Activated B cell treated with CpG ODN at 0.5 μM for 24 hours (primary cell): ENCODE measurements at regions not wholly inside any gene's neighbourhood (a gene's known extent, or its start where the extent isn't known, plus 50 kb on each side); places are given as distances from the start of the nearest gene placed in this dataset.

ENCODE experiments used
- ATAC-seq: fragments of 200-7000 bp; cut with Tn5 transposase; one replicate; pipeline ENCODE4 v1.10.0; 2021; ENCODE audit warnings: low read depth, mild to moderate bottlenecking, moderate library complexity
- CTCF ChIA-PET: fragments of 350-600 bp; sonication (Branson Sonifier 250); formaldehyde crosslinking; loops from one replicate; lab custom pipeline; 2021; ENCODE audit warnings: antibody characterized with exemption; lab: Charles Lee
- POLR2A ChIA-PET: fragments of 350-600 bp; sonication (Branson Sonifier 250); formaldehyde crosslinking; loops from one replicate; lab custom pipeline; 2021; ENCODE audit warnings: antibody characterized with exemption; lab: Charles Lee
- DNase-seq: peaks from one replicate; pipeline ENCODE4 v3.0.0; 2022
- H3K27ac Mint-ChIP-seq: one replicate; pipeline ENCODE4 v1.8.0; 2020; ENCODE audit warnings: mixed read lengths
- H3K27me3 Mint-ChIP-seq: one replicate; pipeline ENCODE4 v1.8.0; 2021; ENCODE audit warnings: mixed read lengths
- H3K36me3 Mint-ChIP-seq: one replicate; pipeline ENCODE4 v1.8.0; 2021; ENCODE audit warnings: low read depth, mixed read lengths
- H3K4me1 Mint-ChIP-seq: one replicate; pipeline ENCODE4 v1.8.0; 2021; ENCODE audit warnings: mixed read lengths
- H3K4me3 Mint-ChIP-seq: one replicate; pipeline ENCODE4 v1.8.0; 2020; ENCODE audit warnings: mild to moderate bottlenecking, mixed read lengths
- H3K9me3 Mint-ChIP-seq: one replicate; pipeline ENCODE4 v1.8.0; 2020; ENCODE audit warnings: mixed read lengths
- CTCF ChIP-seq: fragments of 200-600 bp; IDR thresholded peaks from one replicate; pipeline ENCODE4 v1.8.0; 2022; ENCODE audit warnings: antibody characterized with exemption, mild to moderate bottlenecking
- intact Hi-C: fragments of 100-400 bp; cut with micrococcal nuclease; formaldehyde crosslinking; loops from one replicate; pipeline ENCODE4 v1.15.1; 2024

GRCh38 chr9:107176436-107177151 lies 106.5 kb upstream of the RAD23B start:
- ATAC-seq = no peak
- H3K9me3 Mint-ChIP-seq = peaks cover 2% of the 10 kb centered on the region
- H3K27ac Mint-ChIP-seq = no peak overlapping the region
- TF ChIP-seq CTCF = no peak
- DNase-seq = no peak
- ChIA-PET CTCF (no interaction called here), POLR2A (no interaction called here)
- no peaks in the 10 kb centered on the region for H3K36me3 Mint-ChIP-seq
- H3K27me3 Mint-ChIP-seq = peaks cover 34% of the 10 kb centered on the region
- no peak overlapping the region for H3K4me3 Mint-ChIP-seq
- intact Hi-C loops = loop anchor here (10.0 kb wide), 1 partner anchor 1588 kb away; no protein-coding TSS in a partner anchor
- no peaks in the 10 kb centered on the region for H3K4me1 Mint-ChIP-seq

DNA sequence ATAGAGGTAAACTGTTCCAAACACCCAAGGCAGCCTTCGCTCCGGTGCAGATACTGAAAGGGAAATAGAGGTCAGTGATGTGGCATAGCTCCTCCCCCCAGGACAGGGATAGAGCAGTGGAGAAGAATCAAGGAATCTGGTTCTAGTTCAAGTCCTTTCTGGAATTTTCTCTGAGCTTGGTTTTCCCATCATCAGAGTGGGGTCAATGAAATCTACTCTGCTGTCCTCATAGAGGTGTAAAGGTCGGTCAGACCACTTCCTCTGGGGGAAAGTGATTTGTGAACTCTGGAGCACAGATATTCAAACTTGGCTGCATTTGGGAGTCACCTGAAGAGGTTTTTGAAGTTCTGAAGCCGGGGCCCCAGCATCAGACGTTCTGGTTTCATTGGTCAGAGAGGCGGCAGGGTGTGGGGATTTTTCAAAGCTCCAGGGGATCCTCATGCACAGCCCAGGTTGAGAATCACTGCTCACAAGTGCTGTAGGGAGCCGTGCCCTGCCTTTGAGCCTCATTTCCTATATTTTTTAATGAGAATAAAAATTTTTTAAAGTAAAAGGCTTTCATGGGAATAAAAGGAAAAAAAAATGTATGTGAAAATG lies 105.7 kb upstream of the RAD23B start:
- TF ChIP-seq CTCF = no peak
- ChIA-PET CTCF (interaction anchor here (0.9 kb wide), 1 partner anchor 19 kb away, joined by 4 read pairs; no protein-coding TSS in a partner anchor), POLR2A (no interaction called here)
- no peak overlapping the region for H3K27ac Mint-ChIP-seq
- no peaks in the 10 kb centered on the region for H3K36me3 Mint-ChIP-seq
- no peak overlapping the region for H3K4me3 Mint-ChIP-seq
- DNase-seq (no peak), ATAC-seq (no peak)
- peaks cover 4% of the 10 kb centered on the region for H3K9me3 Mint-ChIP-seq
- peaks cover 35% of the 10 kb centered on the region for H3K27me3 Mint-ChIP-seq
- intact Hi-C loops = loop anchor here (10.0 kb wide), 1 partner anchor 1587 kb away; no protein-coding TSS in a partner anchor
- no peaks in the 10 kb centered on the region for H3K4me1 Mint-ChIP-seq

DNA sequence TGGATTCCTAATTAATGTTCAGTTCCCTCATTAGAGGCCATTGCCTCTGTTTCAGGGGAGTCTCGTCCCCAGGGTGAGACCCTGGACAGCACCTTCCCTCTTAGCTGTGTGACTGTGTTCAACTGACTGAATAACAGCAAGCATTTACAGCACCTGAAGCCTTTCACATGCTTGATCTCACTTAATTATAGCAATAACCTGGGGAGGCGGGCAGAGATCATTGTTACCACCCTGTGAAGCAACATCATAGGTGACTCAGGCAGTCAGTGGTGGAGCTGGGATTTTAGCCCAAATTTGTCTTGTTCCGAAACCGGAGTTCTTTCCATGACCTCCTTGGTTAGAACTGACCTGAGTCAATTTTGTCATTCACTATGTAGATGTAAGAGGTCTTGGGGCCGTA lies 105.2 kb upstream of the RAD23B start:
- H3K4me1 Mint-ChIP-seq = no peaks in the 10 kb centered on the region
- TF ChIP-seq CTCF = no peak
- no peak for ATAC-seq
- DNase-seq = no peak
- no peaks in the 10 kb centered on the region for H3K36me3 Mint-ChIP-seq
- ChIA-PET POLR2A (no interaction called here), CTCF (interaction anchor here (0.9 kb wide), 1 partner anchor 19 kb away, joined by 4 read pairs; no protein-coding TSS in a partner anchor)
- H3K27me3 Mint-ChIP-seq = peaks cover 36% of the 10 kb centered on the region
- intact Hi-C loops = loop anchor here (10.0 kb wide), 1 partner anchor 1587 kb away; no protein-coding TSS in a partner anchor
- H3K27ac Mint-ChIP-seq = no peak overlapping the region
- peaks cover 6% of the 10 kb centered on the region for H3K9me3 Mint-ChIP-seq
- no peak overlapping the region for H3K4me3 Mint-ChIP-seq

DNA sequence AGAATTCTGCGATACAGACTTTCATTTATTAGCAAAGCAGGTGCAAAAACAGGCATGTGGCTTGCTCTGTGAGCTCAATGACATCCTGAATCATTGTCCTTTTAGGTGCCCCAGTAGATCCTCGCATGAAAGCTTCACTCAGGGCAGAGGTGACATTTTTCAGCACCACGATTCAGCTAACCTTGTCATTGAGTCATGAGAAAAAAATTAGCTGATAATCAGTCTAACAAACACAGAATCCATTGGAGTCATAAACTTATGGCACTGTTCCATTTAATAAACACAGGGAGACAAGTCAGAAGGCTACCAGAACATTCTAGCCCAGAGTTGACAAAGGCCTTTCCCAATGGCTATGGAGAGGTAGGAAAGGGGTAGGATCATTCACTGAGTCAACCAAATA lies 104.8 kb upstream of the RAD23B start:
- H3K27ac Mint-ChIP-seq = no peak overlapping the region
- ATAC-seq (no peak), DNase-seq (no peak)
- CTCF ChIA-PET = interaction anchor here (0.9 kb wide), 1 partner anchor 20 kb away, joined by 4 read pairs; no protein-coding TSS in a partner anchor
- H3K9me3 Mint-ChIP-seq = peaks cover 10% of the 10 kb centered on the region
- POLR2A ChIA-PET = no interaction called here
- TF ChIP-seq CTCF = no peak
- H3K4me3 Mint-ChIP-seq = no peak overlapping the region
- intact Hi-C loops = loop anchor here (10.0 kb wide), 1 partner anchor 1587 kb away; no protein-coding TSS in a partner anchor
- H3K4me1 Mint-ChIP-seq = no peaks in the 10 kb centered on the region
- H3K27me3 Mint-ChIP-seq = peaks cover 40% of the 10 kb centered on the region
- peaks cover 4% of the 10 kb centered on the region for H3K36me3 Mint-ChIP-seq

GRCh38 chr9:107180206-107180605 lies 102.9 kb upstream of the RAD23B start:
- POLR2A ChIA-PET = no interaction called here
- Mint-ChIP-seq H3K27me3 (peaks cover 40% of the 10 kb centered on the region), H3K27ac (no peak overlapping the region), H3K4me3 (no peak overlapping the region), H3K4me1 (no peaks in the 10 kb centered on the region), H3K36me3 (peaks cover 4% of the 10 kb centered on the region), H3K9me3 (peaks cover 17% of the 10 kb centered on the region)
- no peak for ATAC-seq
- CTCF ChIA-PET = interaction anchor here (1.1 kb wide), 1 partner anchor 10 kb away, joined by 3 read pairs; no protein-coding TSS in a partner anchor
- intact Hi-C loops = no loop called here
- no peak for TF ChIP-seq CTCF
- DNase-seq = no peak
